GM13976 (cell line): ENCODE measurements at regions not wholly inside any gene's neighbourhood (a gene's known extent, or its start where the extent isn't known, plus 50 kb on each side); places are given as distances from the start of the nearest gene placed in this dataset.

Source experiments
- DNase-seq: peaks from one replicate; pipeline ENCODE4 v3.0.0; 2012; ENCODE audit warnings: low spot score
- in situ Hi-C: fragments of 300-500 bp; cut with MboI; formaldehyde crosslinking; loops from one replicate; pipeline ENCODE4 v1.12.0; 2022; ENCODE audit warnings: low sequenced_read_pairs, mixed read lengths, inconsistent platforms; ENCODE audit not compliant: unreplicated experiment
- TF ChIP-seq, protein P1 (sequence below): IDR thresholded peaks from 2 replicates; pipeline ENCODE4 v1.5.1; 2012; ENCODE audit warnings: borderline replicate concordance, mild to moderate bottlenecking; ENCODE audit not compliant: insufficient read depth; ENCODE audit errors: extremely low read depth, missing control alignments, control extremely low read depth

DNA sequence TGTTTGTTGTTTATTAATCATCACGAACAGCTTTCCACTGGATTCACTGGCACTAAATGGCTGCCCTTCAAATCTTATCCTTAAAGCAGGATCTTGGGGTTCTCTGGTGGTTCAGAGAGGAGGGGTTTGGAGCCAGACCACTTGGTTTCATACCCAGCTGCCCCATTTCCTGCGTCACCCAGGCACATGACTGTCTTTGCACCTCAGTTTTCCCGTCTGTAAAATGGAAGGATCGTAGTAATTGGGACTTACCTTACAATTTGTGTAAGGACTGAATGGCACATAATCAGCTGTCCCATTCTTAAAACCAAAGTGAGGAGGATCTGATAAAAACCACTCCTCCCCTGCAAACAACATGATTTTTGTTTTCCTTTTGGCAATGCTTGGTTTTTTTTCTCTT lies 318.3 kb downstream of the ZNF536 start:
- in situ Hi-C loops = no loop called here
- no peak for DNase-seq
- TF ChIP-seq, protein P1, sequence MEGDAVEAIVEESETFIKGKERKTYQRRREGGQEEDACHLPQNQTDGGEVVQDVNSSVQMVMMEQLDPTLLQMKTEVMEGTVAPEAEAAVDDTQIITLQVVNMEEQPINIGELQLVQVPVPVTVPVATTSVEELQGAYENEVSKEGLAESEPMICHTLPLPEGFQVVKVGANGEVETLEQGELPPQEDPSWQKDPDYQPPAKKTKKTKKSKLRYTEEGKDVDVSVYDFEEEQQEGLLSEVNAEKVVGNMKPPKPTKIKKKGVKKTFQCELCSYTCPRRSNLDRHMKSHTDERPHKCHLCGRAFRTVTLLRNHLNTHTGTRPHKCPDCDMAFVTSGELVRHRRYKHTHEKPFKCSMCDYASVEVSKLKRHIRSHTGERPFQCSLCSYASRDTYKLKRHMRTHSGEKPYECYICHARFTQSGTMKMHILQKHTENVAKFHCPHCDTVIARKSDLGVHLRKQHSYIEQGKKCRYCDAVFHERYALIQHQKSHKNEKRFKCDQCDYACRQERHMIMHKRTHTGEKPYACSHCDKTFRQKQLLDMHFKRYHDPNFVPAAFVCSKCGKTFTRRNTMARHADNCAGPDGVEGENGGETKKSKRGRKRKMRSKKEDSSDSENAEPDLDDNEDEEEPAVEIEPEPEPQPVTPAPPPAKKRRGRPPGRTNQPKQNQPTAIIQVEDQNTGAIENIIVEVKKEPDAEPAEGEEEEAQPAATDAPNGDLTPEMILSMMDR = no peak

DNA sequence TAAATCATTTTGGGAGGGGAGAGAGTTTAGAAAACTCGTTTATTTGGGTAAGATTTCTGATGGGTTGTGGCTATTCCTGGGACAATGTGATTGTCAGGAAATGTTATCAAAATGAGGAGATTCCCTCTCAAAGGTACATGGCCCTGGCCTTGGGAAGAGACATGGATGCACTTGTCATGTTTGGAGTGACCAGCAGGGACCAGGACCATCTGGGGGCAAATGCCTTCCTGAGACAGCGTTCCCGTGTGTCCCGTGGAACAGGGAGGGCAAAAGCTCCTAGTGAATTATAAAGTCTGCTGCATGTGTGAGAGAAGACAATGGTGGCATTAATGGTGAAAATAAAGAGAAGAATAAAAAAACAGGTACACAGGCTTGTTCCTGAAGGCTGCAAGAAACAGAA lies 317.3 kb downstream of the ZNF536 start:
- TF ChIP-seq, protein P1 = no peak
- in situ Hi-C loops = loop anchor here (10.0 kb wide), 1 partner anchor 1535 kb away; no protein-coding TSS in a partner anchor
- no peak for DNase-seq

DNA sequence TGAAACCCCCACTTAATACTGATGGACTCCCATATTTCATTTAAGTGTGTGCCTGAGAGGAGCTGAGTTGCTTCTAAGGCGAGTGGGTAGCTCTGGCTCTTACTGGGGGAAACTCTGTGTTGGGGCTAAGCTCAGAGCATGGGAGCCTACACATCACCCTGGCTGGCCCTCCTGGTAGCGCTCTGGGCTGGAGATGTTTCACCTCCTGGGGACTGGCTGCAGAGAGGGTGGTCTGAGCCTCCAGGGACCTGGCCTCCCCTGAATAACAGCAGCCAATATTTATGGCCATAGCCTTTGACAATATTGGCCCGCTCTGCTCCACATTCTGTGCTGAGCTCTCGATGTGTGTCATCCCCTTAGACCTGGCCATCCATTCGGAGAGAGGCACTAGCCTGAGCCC lies 316.5 kb downstream of the ZNF536 start:
- no peak for DNase-seq
- in situ Hi-C loops = loop anchor here (10.0 kb wide), 1 partner anchor 1536 kb away; no protein-coding TSS in a partner anchor
- TF ChIP-seq, protein P1 = no peak

DNA sequence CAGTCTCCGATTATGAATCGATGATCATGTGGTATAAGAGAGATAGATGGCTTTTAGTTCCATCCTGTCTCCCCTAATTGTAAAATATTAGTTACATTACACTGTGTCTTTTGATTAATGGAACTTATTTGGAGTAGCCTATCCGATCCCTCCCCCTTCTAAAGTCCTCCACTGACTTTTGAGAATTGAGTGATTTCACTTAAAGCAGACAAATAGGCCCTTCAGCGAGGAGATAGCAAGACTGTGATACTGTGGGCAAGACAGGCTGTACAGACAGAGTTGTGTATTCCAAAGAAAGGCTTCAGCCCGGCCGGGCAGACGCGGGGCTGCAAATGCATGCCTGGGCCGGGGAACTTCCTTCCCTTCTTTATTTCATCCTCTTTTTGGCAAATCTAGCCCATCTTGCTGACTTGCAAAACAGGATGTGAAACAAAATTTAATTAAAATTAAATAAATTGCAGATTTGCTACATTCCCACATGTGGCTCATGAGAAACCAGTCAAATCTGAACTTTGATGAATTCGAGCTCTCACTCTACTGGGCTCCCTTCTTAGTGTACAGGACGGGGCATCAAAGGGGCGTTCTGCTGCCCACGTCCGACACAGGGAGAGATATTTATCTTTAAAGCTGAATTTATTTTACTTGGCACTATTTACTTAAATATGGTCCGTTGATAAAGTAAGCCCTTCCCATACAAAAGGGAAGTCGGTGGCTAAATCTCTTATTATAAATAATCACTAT lies 314.8 kb downstream of the ZNF536 start:
- in situ Hi-C loops = loop anchor here (10.0 kb wide), 1 partner anchor 1538 kb away; no protein-coding TSS in a partner anchor
- no peak for DNase-seq
- TF ChIP-seq, protein P1 = no peak

DNA sequence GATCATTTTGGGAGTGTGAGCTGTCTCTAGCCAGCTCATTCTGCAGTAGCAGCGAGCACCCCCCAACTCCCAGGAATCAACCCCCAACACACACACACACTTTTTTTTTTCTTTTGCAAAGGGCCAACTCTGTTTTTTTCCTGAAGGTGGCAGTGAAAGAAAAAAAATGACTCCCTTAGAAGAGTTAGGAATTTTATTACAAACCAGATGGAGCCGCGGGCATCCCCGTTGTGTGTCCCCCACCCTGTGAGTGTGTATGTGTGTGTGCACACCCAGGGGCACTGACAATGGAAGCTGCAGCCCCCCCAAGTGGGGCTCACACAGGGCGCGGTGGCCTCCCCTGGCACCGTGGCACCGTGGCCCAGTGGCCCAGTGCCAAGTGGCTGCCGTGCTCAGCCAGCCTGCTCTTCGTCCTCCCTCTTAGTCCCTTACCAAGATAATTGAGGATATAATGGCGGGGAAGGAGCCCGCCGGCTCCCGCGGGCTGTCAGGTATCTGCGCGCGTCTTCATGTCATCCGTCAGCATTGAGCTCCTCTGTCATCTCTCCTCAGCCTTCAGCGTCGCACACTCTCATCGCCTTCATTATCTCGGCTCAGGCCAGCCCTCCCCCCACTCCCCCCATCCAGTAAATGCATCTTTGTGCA lies 314.1 kb downstream of the ZNF536 start:
- TF ChIP-seq, protein P1 = no peak
- DNase-seq = no peak
- in situ Hi-C loops = loop anchor here (10.0 kb wide), 1 partner anchor 1539 kb away; no protein-coding TSS in a partner anchor

DNA sequence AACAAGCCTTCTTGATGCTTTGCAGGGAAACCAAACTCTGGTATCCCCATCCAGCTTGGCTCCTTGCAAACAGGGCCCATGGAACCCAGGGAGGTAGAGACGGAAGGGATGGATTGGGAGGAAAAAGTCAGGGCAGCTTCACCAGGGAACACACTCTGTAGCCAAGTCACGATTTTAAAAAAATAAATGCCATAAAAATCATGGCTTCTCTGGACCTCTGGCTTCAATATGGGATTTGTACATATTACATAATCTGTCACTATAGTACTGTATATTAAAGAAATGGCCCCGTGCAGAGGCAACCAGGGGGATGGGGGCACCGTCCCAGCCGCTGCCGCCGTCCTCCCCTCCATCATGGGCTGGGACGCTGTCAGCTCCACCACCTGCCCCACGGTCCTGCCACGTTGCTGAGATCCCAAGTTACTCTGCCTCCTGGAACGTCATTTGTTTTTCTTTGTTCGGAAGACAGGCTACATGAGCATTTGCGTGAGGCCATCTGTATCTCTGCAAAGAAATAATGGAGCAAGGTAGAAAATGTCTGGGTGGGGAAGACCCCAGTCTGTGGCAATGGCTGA lies 313.3 kb downstream of the ZNF536 start:
- in situ Hi-C loops = loop anchor here (10.0 kb wide), 1 partner anchor 1539 kb away; no protein-coding TSS in a partner anchor
- DNase-seq = no peak
- TF ChIP-seq, protein P1 = no peak
